Fibroblast of lung (primary cell): ENCODE measurements at regions not wholly inside any gene's neighbourhood (a gene's known extent, or its start where the extent isn't known, plus 50 kb on each side); places are given as distances from the start of the nearest gene placed in this dataset.

Experiments used
- EZH2 ChIP-seq: IDR thresholded peaks from 2 replicates; pipeline ENCODE4 v1.5.1; 2012; ENCODE audit warnings: low read length, control low read depth, mild to moderate bottlenecking; ENCODE audit errors: missing control alignments
- TF ChIP-seq, protein P1 (sequence below), 2 donors: IDR thresholded peaks in 1 of 2; conservative IDR thresholded peaks in 1 of 2; 1 replicate in 1 of 2; 2 replicates in 1 of 2; pipeline ENCODE4 v1.5.1; 2011 to 2012; ENCODE audit warnings: low read length in 2 of 2, control low read depth in 1 of 2, inconsistent platforms in 1 of 2, low read depth in 1 of 2, mild to moderate bottlenecking in 1 of 2

DNA sequence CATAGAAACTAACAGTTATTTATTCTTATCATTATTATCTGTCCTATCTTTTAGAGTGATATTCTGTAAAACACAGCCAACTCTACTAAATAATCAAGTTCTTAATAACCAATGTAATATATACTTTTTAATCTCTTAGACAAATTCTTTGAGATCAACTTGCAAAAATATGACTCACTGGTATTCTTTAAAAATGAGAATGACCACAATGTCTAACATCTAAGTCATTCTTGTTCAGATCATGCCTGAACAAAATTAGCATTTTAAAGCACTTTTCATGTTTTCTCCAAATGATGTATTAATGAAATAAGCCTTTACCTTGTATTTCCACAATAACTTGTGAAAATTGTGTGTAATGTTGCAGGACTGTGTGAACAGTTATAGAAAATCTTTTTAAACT is 356.9 kb upstream of the RGMB start:
- TF ChIP-seq EZH2: no peak
- TF ChIP-seq, protein P1, sequence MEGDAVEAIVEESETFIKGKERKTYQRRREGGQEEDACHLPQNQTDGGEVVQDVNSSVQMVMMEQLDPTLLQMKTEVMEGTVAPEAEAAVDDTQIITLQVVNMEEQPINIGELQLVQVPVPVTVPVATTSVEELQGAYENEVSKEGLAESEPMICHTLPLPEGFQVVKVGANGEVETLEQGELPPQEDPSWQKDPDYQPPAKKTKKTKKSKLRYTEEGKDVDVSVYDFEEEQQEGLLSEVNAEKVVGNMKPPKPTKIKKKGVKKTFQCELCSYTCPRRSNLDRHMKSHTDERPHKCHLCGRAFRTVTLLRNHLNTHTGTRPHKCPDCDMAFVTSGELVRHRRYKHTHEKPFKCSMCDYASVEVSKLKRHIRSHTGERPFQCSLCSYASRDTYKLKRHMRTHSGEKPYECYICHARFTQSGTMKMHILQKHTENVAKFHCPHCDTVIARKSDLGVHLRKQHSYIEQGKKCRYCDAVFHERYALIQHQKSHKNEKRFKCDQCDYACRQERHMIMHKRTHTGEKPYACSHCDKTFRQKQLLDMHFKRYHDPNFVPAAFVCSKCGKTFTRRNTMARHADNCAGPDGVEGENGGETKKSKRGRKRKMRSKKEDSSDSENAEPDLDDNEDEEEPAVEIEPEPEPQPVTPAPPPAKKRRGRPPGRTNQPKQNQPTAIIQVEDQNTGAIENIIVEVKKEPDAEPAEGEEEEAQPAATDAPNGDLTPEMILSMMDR (conservative IDR thresholded peaks at IDR 0.05 in 1 of 2, IDR thresholded peaks at IDR 0.05 in 1 of 2; ENCODE audit: low read depth in 1 of 2, low read length in 2 of 2): no peak
